Stimulated activated CD4-positive, alpha-beta T cell treated with anti-CD3 and anti-CD28 coated beads, TNF-alpha, amount 100 ng/mL, for 24 hours (primary cell): ENCODE measurements at regions not wholly inside any gene's neighbourhood (a gene's known extent, or its start where the extent isn't known, plus 50 kb on each side); places are given as distances from the start of the nearest gene placed in this dataset.
"Not testable (repeated sequence)": the region's sequence is repeated elsewhere in the genome, so short reads cannot be mapped to it uniquely, and the experiment has no call there.

Source experiments
- DNase-seq, 3 experiments: peaks; one replicate each; pipeline ENCODE4 v3.0.0-alpha.2; 2020; ENCODE audit warnings: low read depth in 3 of 3

DNA sequence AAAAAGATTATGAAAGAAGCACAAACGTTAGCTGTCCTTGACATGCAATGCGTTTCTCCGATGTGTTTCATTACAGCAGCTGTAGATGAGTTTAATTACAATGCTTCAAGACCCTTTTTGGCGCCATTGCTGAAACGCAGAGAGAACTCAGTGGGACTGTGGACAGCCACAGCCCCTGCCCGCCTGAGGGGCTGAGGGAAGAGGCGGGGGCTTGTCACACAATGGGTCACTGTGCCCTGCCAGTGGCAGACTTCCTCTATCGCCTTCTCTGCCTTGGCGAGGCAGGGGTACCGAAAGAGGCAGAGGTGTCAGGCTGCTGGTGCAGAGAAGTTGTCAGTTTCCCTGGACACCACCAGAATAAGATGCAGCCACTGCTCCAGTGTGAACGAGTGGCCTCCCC is 252.0 kb downstream of the NR2F2 start:
- DNase-seq = no peak

GRCh38 chr15:96583671-96584070 is 253.2 kb downstream of the NR2F2 start:
- DNase-seq = no peak

GRCh38 chr15:96585484-96586386 is 255.2 kb downstream of the NR2F2 start:
- DNase-seq = no peak

GRCh38 chr15:96586901-96587300 is 256.4 kb downstream of the NR2F2 start:
- no peak for DNase-seq

GRCh38 chr15:96589864-96590263 is 259.4 kb downstream of the NR2F2 start:
- DNase-seq = no peak

- no peak for DNase-seq
Measured at GRCh38 chr15:96593735-96594134, 263.2 kb downstream of the NR2F2 start.

DNA sequence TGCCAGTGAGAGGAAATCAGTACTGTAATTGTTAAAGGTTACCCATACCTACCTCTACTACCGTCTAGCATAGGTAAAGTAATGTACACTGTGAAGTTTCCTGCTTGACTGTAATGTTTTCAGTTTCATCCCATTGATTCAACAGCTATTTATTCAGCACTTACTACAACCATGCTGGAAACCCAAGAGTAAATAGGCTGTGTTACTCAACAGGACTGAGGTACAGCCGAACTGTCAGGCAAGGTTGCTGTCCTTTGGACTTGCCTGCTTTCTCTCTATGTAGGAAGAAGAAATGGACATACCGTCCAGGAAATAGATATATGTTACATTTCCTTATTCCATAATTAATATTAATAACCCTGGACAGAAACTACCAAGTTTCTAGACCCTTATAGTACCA is 265.5 kb downstream of the NR2F2 start:
- no peak for DNase-seq

DNA sequence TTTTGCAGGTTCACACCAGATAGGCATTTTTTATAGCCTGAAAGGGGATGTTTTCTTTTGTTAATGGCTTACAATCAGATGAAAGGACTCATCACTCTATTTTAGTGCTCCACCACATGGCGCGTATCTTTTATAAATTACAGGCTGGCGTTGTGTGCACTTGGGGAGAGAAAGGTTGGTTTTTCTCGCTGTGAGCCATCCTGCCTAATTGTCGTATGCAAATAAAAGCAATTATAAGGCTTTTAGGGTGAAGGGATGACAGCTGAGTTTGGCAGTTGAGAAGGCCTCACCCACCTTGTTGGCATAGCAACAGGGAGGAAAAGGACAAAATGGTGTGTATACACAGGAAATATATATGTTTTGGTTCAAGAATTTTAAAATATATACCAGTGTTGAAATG is 268.0 kb downstream of the NR2F2 start:
- no peak for DNase-seq

DNA sequence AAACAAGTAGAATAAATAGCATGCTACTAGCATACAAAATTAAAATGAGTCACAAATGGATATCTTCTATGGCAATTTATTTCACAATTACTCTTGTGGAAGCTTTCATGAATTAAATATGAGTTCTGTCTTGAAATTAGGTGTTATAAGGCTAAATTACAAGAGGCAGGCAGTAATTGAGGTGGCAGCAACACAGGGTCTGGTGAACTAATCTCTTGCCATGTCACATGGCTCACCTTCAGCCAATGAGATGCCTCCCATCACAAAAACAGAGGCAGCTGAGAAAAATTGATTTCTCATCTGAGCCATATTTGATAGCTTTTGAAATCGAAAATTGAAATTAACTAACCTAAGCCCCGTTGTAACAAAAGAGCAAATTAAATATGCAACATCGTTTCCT is 268.8 kb downstream of the NR2F2 start:
- no peak for DNase-seq

DNA sequence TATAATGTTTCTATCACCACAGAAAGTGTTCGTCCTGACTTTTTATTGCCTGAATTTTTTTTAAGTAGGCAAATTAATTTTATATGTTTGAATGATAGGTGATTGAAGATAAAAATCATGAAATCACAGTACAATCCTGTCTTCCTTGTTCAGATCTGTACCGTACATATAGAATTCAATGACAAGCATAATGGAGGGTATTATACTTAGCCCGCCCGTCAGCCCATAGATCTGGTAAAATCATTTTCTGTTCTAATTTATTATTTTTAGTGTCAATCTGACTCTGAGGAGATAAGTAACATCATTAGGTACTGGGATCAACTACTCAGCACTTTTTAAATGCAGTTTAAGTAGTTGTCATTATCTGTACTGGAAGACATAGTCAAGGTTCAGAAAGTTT is 269.9 kb downstream of the NR2F2 start:
- DNase-seq = no peak

GRCh38 chr15:96606617-96607016 is 276.1 kb downstream of the NR2F2 start:
- DNase-seq = no peak

DNA sequence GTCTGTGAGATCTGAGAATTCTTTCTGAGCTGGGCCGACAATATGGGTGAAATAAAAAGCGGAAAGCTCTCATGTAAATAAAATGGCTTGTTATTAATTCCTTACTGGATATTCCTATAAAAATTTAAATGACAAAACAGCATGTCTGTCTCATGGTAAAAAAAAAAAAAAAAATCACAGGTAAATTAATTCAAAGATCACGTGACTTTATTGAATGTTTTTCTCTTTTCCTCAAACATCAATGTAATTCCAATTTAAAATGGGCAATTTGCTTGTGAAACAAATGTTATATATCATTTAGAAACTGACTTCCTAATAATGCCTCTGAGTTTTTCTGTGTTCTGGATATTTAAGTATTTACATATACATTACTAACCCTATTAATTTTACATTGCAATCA is 280.3 kb downstream of the NR2F2 start:
- no peak for DNase-seq

DNA sequence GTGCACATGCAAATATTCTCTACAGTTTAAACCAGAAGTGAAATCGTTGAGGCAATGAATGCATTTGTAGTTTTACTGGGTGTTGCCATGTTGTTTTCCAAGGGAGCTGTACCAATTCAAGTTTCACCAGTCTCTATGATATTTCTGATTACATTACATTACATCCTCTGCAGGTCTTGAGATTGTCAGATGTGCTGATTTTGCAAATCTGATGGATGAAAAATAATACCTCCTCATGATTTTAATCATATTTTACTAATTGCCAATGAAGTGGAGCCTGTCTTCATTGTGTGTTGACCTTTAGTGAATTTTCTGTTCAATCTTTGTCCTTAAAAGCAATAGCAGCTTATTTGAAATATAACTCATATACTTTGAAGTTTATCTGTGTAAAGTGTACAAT is 282.4 kb downstream of the NR2F2 start:
- no peak for DNase-seq

DNA sequence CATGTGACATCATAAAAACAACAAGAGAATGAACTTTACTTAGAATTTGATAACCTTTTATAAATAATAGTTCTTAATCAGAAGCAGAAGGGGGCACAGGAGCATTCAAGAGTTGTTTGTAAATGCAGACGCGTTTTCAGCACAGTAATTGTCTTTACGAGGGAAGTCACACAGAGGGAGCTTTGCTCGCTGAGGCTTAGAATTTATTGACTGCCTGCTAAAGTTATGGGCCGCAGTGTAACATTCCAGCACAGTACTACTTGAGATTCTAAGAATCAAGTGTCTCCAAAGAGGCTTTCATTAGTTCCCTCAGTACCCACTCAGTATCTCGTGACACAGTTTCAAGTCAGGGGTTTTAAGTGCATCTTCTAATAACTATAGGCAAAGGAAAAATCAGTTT is 288.7 kb downstream of the NR2F2 start:
- no peak for DNase-seq

DNA sequence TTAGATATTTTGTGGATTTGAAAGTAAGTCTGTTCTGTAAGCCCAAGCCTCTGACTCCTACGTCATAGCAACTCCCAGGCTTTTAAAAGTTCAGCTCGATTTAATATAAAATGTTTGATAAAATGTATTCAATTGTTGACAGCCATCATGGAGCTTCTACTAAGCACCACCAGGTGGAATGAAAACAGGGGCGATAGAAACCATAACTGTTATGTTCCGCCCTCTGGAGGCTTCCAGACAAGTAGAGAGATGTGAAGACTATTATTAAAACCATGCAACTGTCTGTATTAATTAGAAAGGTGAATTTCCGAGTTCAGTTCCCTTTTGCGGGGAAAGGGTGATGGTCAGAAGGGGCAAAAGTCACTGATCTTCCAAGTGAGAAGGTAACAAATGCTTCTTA is 292.2 kb downstream of the NR2F2 start:
- DNase-seq = no peak

DNA sequence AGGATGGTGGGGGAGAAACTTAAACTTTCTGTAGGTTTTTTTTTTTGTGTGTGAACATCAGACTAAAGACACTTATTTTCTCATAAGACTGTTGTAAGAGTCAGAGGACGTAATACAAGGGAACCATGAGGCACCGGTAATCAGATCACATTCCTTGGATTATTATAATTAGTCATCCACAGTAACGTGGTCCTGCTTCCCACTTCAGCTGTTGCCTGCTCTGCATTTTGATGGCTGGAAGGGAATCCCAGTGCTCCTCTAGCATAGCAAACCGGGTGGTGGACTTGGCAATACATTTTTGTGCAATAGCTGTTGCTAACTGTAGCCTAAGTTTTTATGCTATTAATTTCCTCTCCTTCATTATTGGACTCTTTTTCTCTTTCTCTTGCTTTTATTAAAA is 294.8 kb downstream of the NR2F2 start:
- no peak for DNase-seq

DNA sequence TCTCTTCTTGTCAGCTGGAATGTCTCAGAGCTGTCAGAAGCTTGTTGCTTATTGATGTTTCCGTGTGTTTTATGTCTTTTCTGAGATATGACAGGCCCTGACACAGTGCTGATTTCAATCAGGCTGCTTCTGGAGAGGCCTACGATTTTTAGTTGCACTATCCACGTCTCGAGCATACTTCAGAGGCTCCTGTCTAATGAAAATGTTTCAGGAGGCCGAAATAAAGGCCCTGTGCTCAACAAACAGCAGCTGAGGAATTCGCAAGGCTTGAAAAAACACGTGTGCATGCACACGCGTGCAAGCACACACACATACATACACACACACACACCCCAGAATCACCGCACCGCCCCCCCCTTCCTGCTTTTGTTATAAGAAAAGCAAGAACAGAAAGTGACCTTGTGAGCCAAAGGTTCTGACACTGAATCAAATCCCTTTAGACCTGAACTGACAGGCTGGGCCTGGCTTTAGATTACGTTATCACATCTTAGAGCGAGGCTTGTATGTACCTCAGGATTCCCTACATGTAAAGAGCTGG is 296.6 kb downstream of the NR2F2 start:
- DNase-seq = no peak

- DNase-seq = no peak
Measured at GRCh38 chr15:96629511-96629910, 299.0 kb downstream of the NR2F2 start.

DNA sequence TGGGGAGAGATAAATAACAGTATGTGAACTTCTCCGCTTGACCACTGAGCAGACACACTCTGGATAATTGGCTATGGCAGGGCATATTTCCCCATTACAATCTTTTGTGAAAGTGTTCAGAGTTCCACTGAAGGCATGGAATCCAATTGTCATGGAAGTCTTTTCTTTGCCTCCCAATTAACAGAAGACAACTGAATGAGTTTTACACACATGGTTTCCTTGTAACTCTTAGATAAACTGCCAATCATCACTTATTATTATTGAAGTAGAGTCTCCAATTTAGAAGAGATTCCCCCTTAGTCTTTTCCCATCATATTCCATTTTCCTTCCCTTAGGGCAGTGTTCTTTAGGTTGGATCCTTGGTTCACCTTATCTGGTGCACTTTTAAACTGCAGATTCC is 308.3 kb downstream of the NR2F2 start:
- no peak for DNase-seq

DNA sequence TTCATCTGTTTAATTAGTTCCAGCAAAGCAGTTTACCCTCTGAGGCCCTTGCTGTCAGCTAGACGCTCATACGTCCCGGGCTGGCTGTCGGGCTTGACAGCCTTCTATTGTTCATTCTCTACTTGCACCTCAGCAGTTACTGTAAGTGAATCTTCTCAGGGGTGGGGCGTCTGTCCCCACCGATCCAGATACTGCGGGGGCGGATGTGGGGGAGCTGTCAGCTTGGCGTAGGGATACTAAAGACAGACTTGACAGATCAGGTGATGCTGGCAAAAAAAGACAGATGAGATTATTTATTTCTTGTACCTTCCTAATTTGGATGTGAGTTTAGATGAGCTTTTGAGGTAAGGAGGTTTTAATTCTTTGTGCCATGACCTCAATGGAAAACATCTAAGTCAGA is 315.3 kb downstream of the NR2F2 start:
- DNase-seq = no peak

- no peak for DNase-seq
Measured at GRCh38 chr15:96648866-96649265, 318.4 kb downstream of the NR2F2 start.

- DNase-seq = no peak
Measured at GRCh38 chr15:96657096-96657495, 326.6 kb downstream of the NR2F2 start.

- not testable (repeated sequence) for DNase-seq
Measured at GRCh38 chr15:96666979-96667378, 336.5 kb downstream of the NR2F2 start.

GRCh38 chr15:96670389-96670788 is 339.9 kb downstream of the NR2F2 start:
- no peak for DNase-seq
